GM12878 (cell line): ENCODE measurements at regions not wholly inside any gene's neighbourhood (a gene's known extent, or its start where the extent isn't known, plus 50 kb on each side); places are given as distances from the start of the nearest gene placed in this dataset.

Experiments
- ATAC-seq: fragments of 200-7000 bp; cut with Tn5 transposase; 3 replicates; pipeline ENCODE4 v1.9.1; 2020; ENCODE audit warnings: mild to moderate bottlenecking, moderate library complexity
- BruUV-seq: library from RNA; stranded (reverse); fragments of 400-500 nt; replicated peaks from 2 replicates; lab custom pipeline; 2021; lab: Mats Ljungman, UMichigan
- CTCF ChIA-PET: fragments of 300-600 bp; sonication (Branson Sonifier 250); formaldehyde crosslinking; extraction: SDS; loops from one replicate; lab custom pipeline; 2021; ENCODE audit warnings: inconsistent platforms; lab: Yijun Ruan, JAX
- POLR2A ChIA-PET: fragments of 350-600 bp; formaldehyde crosslinking; extraction: SDS; loops from one replicate; lab custom pipeline; 2021; ENCODE audit warnings: inconsistent platforms; lab: Charles Lee
- RAD21 ChIA-PET: fragments of 300-600 bp; sonication (Branson Sonifier 250); formaldehyde crosslinking; loops from one replicate; lab custom pipeline; 2023; ENCODE audit warnings: antibody characterized with exemption; ENCODE audit not compliant: unreplicated experiment; lab: Charles Lee
- SMC1A ChIA-PET: fragments of 300-600 bp; sonication (Branson Sonifier 250); formaldehyde crosslinking; loops from one replicate; lab custom pipeline; 2023; ENCODE audit not compliant: unreplicated experiment, uncharacterized antibody; lab: Charles Lee
- DNase-seq: peaks from one replicate; pipeline ENCODE4 v3.0.0-alpha.2; 2011; ENCODE audit warnings: low read depth, low spot score
- FAIRE-seq: peaks from 3 replicates; lab custom pipeline; 2011; peaks lifted over from hg19 to GRCh38; lab: Jason Lieb, UNC
- H2AFZ ChIP-seq: 2 replicates; pipeline ENCODE4 v1.6.0; 2011; ENCODE audit warnings: low read depth, low read length, control low read depth; ENCODE audit not compliant: control insufficient read depth
- H3K27ac ChIP-seq: 2 replicates; pipeline ENCODE4 v1.5.1; 2011; ENCODE audit warnings: control low read depth; ENCODE audit not compliant: control insufficient read depth, insufficient read depth
- H3K27me3 ChIP-seq, 2 experiments: replicated peaks in 1 of 2; 2 replicates each; pipeline versions ENCODE4 v1.6.0 to v1.6.1; 2011; ENCODE audit warnings: low read length in 1 of 2; ENCODE audit not compliant: control insufficient read depth in 2 of 2, insufficient read depth in 2 of 2
- H3K36me3 ChIP-seq, 2 experiments: 2 replicates each; pipeline ENCODE4 v1.5.1; 2011; ENCODE audit warnings: low read length in 1 of 2; ENCODE audit not compliant: control insufficient read depth in 2 of 2, insufficient read depth in 2 of 2
- H3K4me1 ChIP-seq: 2 replicates; pipeline ENCODE4 v1.6.1; 2011; ENCODE audit warnings: mild to moderate bottlenecking, low read length, moderate library complexity, mixed read lengths; ENCODE audit not compliant: control insufficient read depth, insufficient read depth
- H3K4me2 ChIP-seq: 2 replicates; pipeline ENCODE4 v1.6.0; 2011; ENCODE audit warnings: control low read depth; ENCODE audit not compliant: control insufficient read depth, insufficient read depth
- H3K4me3 ChIP-seq: fragments of 200-600 bp; sonication (generic); 2 replicates; pipeline ENCODE4 v1.5.1; 2016
- H3K79me2 ChIP-seq: 2 replicates; pipeline ENCODE4 v1.6.0; 2011; ENCODE audit warnings: low read length; ENCODE audit not compliant: control insufficient read depth, insufficient read depth
- H3K9ac ChIP-seq: 2 replicates; pipeline ENCODE4 v1.8.0; 2011; ENCODE audit warnings: low read length, control low read depth, mixed read lengths; ENCODE audit not compliant: control insufficient read depth, insufficient read depth
- H3K9me3 ChIP-seq: replicated peaks from 3 replicates; pipeline ENCODE4 v1.5.1; 2011; ENCODE audit warnings: mild to moderate bottlenecking, low read length; ENCODE audit not compliant: control insufficient read depth, insufficient read depth
- H4K20me1 ChIP-seq: 2 replicates; pipeline ENCODE4 v1.6.0; 2011; ENCODE audit not compliant: control insufficient read depth, insufficient read depth
- CHD2 ChIP-seq: IDR thresholded peaks from 2 replicates; pipeline ENCODE4 v1.6.1; 2011; ENCODE audit warnings: low read depth, low read length, improper control_type of control experiment, borderline replicate concordance
- CREB1 ChIP-seq: IDR thresholded peaks from 2 replicates; pipeline ENCODE4 v1.6.1; 2012; ENCODE audit warnings: low read depth, mild to moderate bottlenecking, inconsistent platforms
- ELK1 ChIP-seq: IDR thresholded peaks from 2 replicates; pipeline ENCODE4 v1.6.1; 2012; ENCODE audit warnings: low read depth, low read length, improper control_type of control experiment
- FOXM1 ChIP-seq: IDR thresholded peaks from 2 replicates; pipeline ENCODE4 v1.6.1; 2012; ENCODE audit warnings: low read depth, mild to moderate bottlenecking, inconsistent platforms, low read length, moderate library complexity
- HDAC2 ChIP-seq: fragments of 200-600 bp; sonication (generic); IDR thresholded peaks from 2 replicates; pipeline ENCODE4 v1.6.1; 2017
- JUND ChIP-seq: IDR thresholded peaks from 2 replicates; pipeline ENCODE4 v1.6.1; 2012; ENCODE audit warnings: low read depth, mild to moderate bottlenecking, low read length, improper control_type of control experiment, moderate library complexity
- NFYB ChIP-seq: IDR thresholded peaks from 2 replicates; pipeline ENCODE4 v1.6.1; 2011; ENCODE audit warnings: low read depth, mild to moderate bottlenecking, low read length, improper control_type of control experiment, moderate library complexity; ENCODE audit not compliant: insufficient read depth
- POLR2AphosphoS2 ChIP-seq: IDR thresholded peaks from 2 replicates; pipeline ENCODE4 v1.6.1; 2011; ENCODE audit warnings: low read depth, mild to moderate bottlenecking, low read length, improper control_type of control experiment, moderate library complexity
- POU2F2 ChIP-seq: IDR thresholded peaks from 3 replicates; pipeline ENCODE4 v1.6.1; 2011; ENCODE audit warnings: low read depth, mild to moderate bottlenecking, low read length, borderline replicate concordance
- REST ChIP-seq: IDR thresholded peaks from 2 replicates; pipeline ENCODE4 v1.6.1; 2012; ENCODE audit warnings: mild to moderate bottlenecking, low read depth, low read length
- SP1 ChIP-seq: IDR thresholded peaks from one replicate; pipeline ENCODE4 v1.6.1; 2011; ENCODE audit warnings: low read depth, low read length
- SUPT20H ChIP-seq: IDR thresholded peaks from 2 replicates; pipeline ENCODE4 v1.6.1; 2011; ENCODE audit warnings: low read depth, mild to moderate bottlenecking, low read length, moderate library complexity, borderline replicate concordance; ENCODE audit not compliant: control insufficient read depth
- TCF12 ChIP-seq: IDR thresholded peaks from 2 replicates; pipeline ENCODE4 v1.6.1; 2011; ENCODE audit warnings: low read depth, mild to moderate bottlenecking, low read length
- ZNF217 ChIP-seq: fragments of 450-650 bp; IDR thresholded peaks from 2 replicates; pipeline ENCODE4 v1.6.1; 2017; ENCODE audit warnings: antibody characterized with exemption, mild to moderate bottlenecking
- ZNF274 ChIP-seq: IDR thresholded peaks from one replicate; pipeline ENCODE4 v1.8.0; 2011; ENCODE audit not compliant: insufficient read length, insufficient read depth
- WGBS: methylation state at CpG from one replicate; pipeline ENCODE4 v1.1.6; 2016; ENCODE audit warnings: low lambda C conversion rate; ENCODE audit not compliant: insufficient replicate concordance, insufficient coverage; ENCODE audit errors: missing lambda C conversion rate; 5-methylcytosine and 5-hydroxymethylcytosine counted together
- in situ Hi-C: fragments of 300-500 bp; cut with MboI; formaldehyde crosslinking; loops from 9 replicates; pipeline ENCODE4 v1.14.3; 2018; ENCODE audit warnings: mixed read lengths
- intact Hi-C: fragments of 100-400 bp; cut with micrococcal nuclease; formaldehyde crosslinking; loops from one replicate; pipeline ENCODE4 v1.14.2; 2022; ENCODE audit not compliant: unreplicated experiment
- TF ChIP-seq, protein P1 (sequence below): fragments of 450-650 bp; IDR thresholded peaks from 2 replicates; pipeline ENCODE4 v1.6.1; 2018; ENCODE audit warnings: mild to moderate bottlenecking, low read depth, moderate library complexity; ENCODE audit not compliant: partially characterized antibody

GRCh38 chr3:166669781-166670180 lies 710.3 kb downstream of the ZBBX start (continued):
- TF ChIP-seq ELK1 (no peak), JUND (no peak), TCF12 (no peak), ZNF217 (no peak), HDAC2 (no peak)

DNA sequence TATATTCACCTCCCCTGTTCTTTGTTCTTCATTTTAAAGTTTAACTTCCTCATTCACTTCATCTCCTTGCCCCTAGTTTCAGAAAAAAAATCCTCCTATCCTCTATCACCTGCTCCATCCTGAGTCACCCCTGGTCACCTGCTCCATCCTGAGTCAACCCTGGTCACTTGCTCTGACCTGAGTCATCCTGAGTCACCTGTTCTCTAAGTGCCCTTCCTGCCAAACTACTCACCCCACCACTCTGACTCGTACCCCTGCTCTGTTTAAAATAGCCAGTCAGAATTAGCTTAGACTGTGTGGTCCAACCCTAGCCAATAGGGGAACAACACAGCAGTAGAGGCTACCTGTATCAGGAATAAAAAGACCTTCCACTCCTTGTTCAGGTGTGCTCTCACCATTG lies 716.9 kb downstream of the ZBBX start:
- H3K4me1 ChIP-seq = no peaks in the 10 kb centered on the region
- H3K27me3 ChIP-seq = no peaks in the 10 kb centered on the region
- no peak overlapping the region for H2AFZ ChIP-seq
- no peak for FAIRE-seq
- WGBS = 0% methylated on average over 1 of the region's 1 CpG
- H3K4me2 ChIP-seq = no peak overlapping the region
- RAD21 ChIA-PET = no interaction called here
- H3K36me3 ChIP-seq = no peaks in the 10 kb centered on the region
- H3K9ac ChIP-seq = no peak overlapping the region
- BruUV-seq = no TSS peak
- intact Hi-C loops = no loop called here
- CTCF ChIA-PET = no interaction called here
- H3K27ac ChIP-seq = no peak overlapping the region
- no peak for TF ChIP-seq NFYB
- no peak for TF ChIP-seq ZNF217
- no peak for TF ChIP-seq FOXM1
- no peak for TF ChIP-seq SP1
- no peak for TF ChIP-seq POLR2AphosphoS2
- TF ChIP-seq, protein P1, sequence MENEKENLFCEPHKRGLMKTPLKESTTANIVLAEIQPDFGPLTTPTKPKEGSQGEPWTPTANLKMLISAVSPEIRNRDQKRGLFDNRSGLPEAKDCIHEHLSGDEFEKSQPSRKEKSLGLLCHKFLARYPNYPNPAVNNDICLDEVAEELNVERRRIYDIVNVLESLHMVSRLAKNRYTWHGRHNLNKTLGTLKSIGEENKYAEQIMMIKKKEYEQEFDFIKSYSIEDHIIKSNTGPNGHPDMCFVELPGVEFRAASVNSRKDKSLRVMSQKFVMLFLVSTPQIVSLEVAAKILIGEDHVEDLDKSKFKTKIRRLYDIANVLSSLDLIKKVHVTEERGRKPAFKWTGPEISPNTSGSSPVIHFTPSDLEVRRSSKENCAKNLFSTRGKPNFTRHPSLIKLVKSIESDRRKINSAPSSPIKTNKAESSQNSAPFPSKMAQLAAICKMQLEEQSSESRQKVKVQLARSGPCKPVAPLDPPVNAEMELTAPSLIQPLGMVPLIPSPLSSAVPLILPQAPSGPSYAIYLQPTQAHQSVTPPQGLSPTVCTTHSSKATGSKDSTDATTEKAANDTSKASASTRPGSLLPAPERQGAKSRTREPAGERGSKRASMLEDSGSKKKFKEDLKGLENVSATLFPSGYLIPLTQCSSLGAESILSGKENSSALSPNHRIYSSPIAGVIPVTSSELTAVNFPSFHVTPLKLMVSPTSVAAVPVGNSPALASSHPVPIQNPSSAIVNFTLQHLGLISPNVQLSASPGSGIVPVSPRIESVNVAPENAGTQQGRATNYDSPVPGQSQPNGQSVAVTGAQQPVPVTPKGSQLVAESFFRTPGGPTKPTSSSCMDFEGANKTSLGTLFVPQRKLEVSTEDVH = no peak
- TF ChIP-seq ZNF274 = no peak
- TF ChIP-seq REST = no peak
- TF ChIP-seq POU2F2 = no peak
- no peak for TF ChIP-seq CHD2
- no peak for TF ChIP-seq CREB1
- no peak for TF ChIP-seq SUPT20H
- TF ChIP-seq, all 136 proteins: peak for 0
- in situ Hi-C loops = no loop called here
- Histone ChIP-seq H4K20me1 (no peaks in the 10 kb centered on the region), H3K4me3 (no peak overlapping the region), H3K79me2 (no peaks in the 10 kb centered on the region), H3K9me3 (no peaks in the 10 kb centered on the region)
- POLR2A ChIA-PET = no interaction called here
- DNase-seq = no peak
- SMC1A ChIA-PET = no interaction called here
- ATAC-seq = no peak
